KOPT-K1 (cell line): ENCODE measurements at regions not wholly inside any gene's neighbourhood (a gene's known extent, or its start where the extent isn't known, plus 50 kb on each side); places are given as distances from the start of the nearest gene placed in this dataset.

Experiments
- H3K27ac ChIP-seq: fragments of 200-600 bp; sonication (generic); 2 replicates; pipeline ENCODE4 v1.5.1; 2016; ENCODE audit warnings: antibody characterized with exemption, mild to moderate bottlenecking, low read depth, low read length; ENCODE audit not compliant: poor library complexity, severe bottlenecking
- H3K36me3 ChIP-seq: fragments of 200-600 bp; sonication (generic); 2 replicates; pipeline ENCODE4 v1.5.1; 2017; ENCODE audit warnings: antibody characterized with exemption, mild to moderate bottlenecking, low read length, moderate library complexity; ENCODE audit not compliant: insufficient read depth
- H3K9me3 ChIP-seq: fragments of 200-600 bp; sonication (generic); 2 replicates; pipeline ENCODE4 v1.5.1; 2017; ENCODE audit warnings: antibody characterized with exemption, low read length, mild to moderate bottlenecking; ENCODE audit not compliant: insufficient read depth, poor library complexity, severe bottlenecking

GRCh38 chr10:57186201-57186600 lies 825.1 kb upstream of the ZWINT start:
- Histone ChIP-seq H3K9me3 (no peaks in the 10 kb centered on the region), H3K36me3 (no peaks in the 10 kb centered on the region), H3K27ac (no peak overlapping the region)

GRCh38 chr10:57169597-57169996 lies 808.5 kb upstream of the ZWINT start:
- H3K27ac ChIP-seq, result no peak overlapping the region
- no peaks in the 10 kb centered on the region for H3K36me3 ChIP-seq
- no peaks in the 10 kb centered on the region for H3K9me3 ChIP-seq

- Histone ChIP-seq H3K36me3 (no peaks in the 10 kb centered on the region), H3K9me3 (no peaks in the 10 kb centered on the region), H3K27ac (no peak overlapping the region)
Measured at GRCh38 chr10:57168611-57169240, 807.7 kb upstream of the ZWINT start.

- Histone ChIP-seq H3K9me3 (no peaks in the 10 kb centered on the region), H3K27ac (no peak overlapping the region), H3K36me3 (no peaks in the 10 kb centered on the region)
Measured at GRCh38 chr10:57165671-57166070, 804.6 kb upstream of the ZWINT start.

- Histone ChIP-seq H3K27ac (no peak overlapping the region), H3K9me3 (no peaks in the 10 kb centered on the region), H3K36me3 (no peaks in the 10 kb centered on the region)
Measured at GRCh38 chr10:57162231-57162630, 801.2 kb upstream of the ZWINT start.

- Histone ChIP-seq H3K36me3 (no peaks in the 10 kb centered on the region), H3K27ac (no peak overlapping the region)
Measured at GRCh38 chr10:57161157-57161556, 800.1 kb upstream of the ZWINT start.

GRCh38 chr10:57145548-57145947 lies 784.5 kb upstream of the ZWINT start:
- Histone ChIP-seq H3K36me3 (no peaks in the 10 kb centered on the region), H3K9me3 (no peaks in the 10 kb centered on the region), H3K27ac (no peak overlapping the region)

More at GRCh38 chr10:57161157-57161556, 800.1 kb upstream of the ZWINT start:
- H3K9me3 ChIP-seq, result no peaks in the 10 kb centered on the region

GRCh38 chr10:57142925-57143576 lies 782.0 kb upstream of the ZWINT start:
- Histone ChIP-seq H3K9me3 (no peaks in the 10 kb centered on the region), H3K27ac (no peak overlapping the region), H3K36me3 (no peaks in the 10 kb centered on the region)

GRCh38 chr10:57141708-57142107 lies 780.6 kb upstream of the ZWINT start:
- no peaks in the 10 kb centered on the region for H3K36me3 ChIP-seq
- no peak overlapping the region for H3K27ac ChIP-seq
- H3K9me3 ChIP-seq, result no peaks in the 10 kb centered on the region

- H3K36me3 ChIP-seq, result no peaks in the 10 kb centered on the region
- no peaks in the 10 kb centered on the region for H3K9me3 ChIP-seq
- no peak overlapping the region for H3K27ac ChIP-seq
Measured at GRCh38 chr10:57119684-57120083, 758.6 kb upstream of the ZWINT start.

GRCh38 chr10:57113545-57113944 lies 752.5 kb upstream of the ZWINT start:
- H3K9me3 ChIP-seq, result no peaks in the 10 kb centered on the region
- no peak overlapping the region for H3K27ac ChIP-seq
- H3K36me3 ChIP-seq, result no peaks in the 10 kb centered on the region

GRCh38 chr10:57102236-57102635 lies 741.2 kb upstream of the ZWINT start:
- Histone ChIP-seq H3K9me3 (no peaks in the 10 kb centered on the region), H3K27ac (no peak overlapping the region), H3K36me3 (no peaks in the 10 kb centered on the region)

- H3K27ac ChIP-seq, result no peak overlapping the region
- no peaks in the 10 kb centered on the region for H3K36me3 ChIP-seq
- peaks cover 6% of the 10 kb centered on the region for H3K9me3 ChIP-seq
Measured at GRCh38 chr10:57098146-57098545, 737.1 kb upstream of the ZWINT start.

- Histone ChIP-seq H3K27ac (no peak overlapping the region), H3K9me3 (peaks cover 6% of the 10 kb centered on the region), H3K36me3 (no peaks in the 10 kb centered on the region)
Measured at GRCh38 chr10:57096044-57096443, 735.0 kb upstream of the ZWINT start.

- H3K9me3 ChIP-seq, result peaks cover 6% of the 10 kb centered on the region
- no peak overlapping the region for H3K27ac ChIP-seq
- no peaks in the 10 kb centered on the region for H3K36me3 ChIP-seq
Measured at GRCh38 chr10:57094965-57095364, 733.9 kb upstream of the ZWINT start.

GRCh38 chr10:57094083-57094482 lies 733.0 kb upstream of the ZWINT start:
- Histone ChIP-seq H3K36me3 (no peaks in the 10 kb centered on the region), H3K27ac (no peak overlapping the region), H3K9me3 (peaks cover 6% of the 10 kb centered on the region)
